SW480 (cell line): ENCODE measurements at regions not wholly inside any gene's neighbourhood (a gene's known extent, or its start where the extent isn't known, plus 50 kb on each side); places are given as distances from the start of the nearest gene placed in this dataset.

Source experiments
- DNase-seq: peaks from one replicate; pipeline ENCODE4 v3.0.0-alpha.2; 2016; ENCODE audit warnings: low spot score

GRCh38 chr2:15045054-15045453 lies 412.5 kb downstream of the LRATD1 start:
- no peak for DNase-seq

DNA sequence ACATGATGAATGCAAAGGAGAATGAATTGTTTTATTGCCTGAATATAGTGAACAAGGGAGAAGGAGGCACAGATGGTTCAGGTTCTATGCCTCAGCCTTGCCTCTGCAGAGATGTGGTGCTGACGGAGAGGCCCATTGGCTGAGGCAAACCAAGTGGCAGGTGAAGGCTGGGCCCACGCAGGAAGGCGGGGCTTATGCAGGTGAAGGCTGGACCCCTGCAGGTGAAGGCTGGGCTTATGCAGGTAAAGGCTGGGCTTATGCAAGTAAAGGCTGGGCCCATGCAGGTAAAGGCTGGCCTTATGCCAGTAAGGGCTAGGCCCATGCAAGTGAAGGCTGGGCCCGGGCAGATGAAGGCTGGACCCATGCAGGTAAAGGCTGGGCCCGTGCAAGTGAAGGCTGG lies 414.7 kb downstream of the LRATD1 start:
- no peak for DNase-seq

- DNase-seq: no peak
Measured at GRCh38 chr2:15048000-15048399, 415.5 kb downstream of the LRATD1 start.

- no peak for DNase-seq
Measured at GRCh38 chr2:15049096-15049993, 416.8 kb downstream of the LRATD1 start.

DNA sequence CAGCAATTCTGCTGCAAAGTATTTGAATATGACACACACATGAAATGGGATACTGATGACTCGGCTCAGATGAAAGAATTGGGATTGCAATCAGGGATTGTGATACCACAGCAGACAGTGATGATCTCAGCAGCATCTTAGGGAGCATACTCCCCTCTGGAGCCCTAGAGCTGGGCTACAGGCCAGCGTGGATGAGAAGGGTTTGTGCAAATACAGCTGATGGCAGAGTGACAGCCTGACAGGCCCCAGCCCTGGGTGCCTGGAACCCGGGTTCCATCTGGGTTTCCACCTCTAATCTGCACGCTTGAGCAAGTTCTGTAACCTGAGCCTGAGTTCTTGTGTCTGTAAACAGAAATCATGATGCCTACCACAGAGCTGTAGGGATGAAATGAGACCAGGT lies 418.0 kb downstream of the LRATD1 start:
- peak; percentile 12 for DNase-seq

DNA sequence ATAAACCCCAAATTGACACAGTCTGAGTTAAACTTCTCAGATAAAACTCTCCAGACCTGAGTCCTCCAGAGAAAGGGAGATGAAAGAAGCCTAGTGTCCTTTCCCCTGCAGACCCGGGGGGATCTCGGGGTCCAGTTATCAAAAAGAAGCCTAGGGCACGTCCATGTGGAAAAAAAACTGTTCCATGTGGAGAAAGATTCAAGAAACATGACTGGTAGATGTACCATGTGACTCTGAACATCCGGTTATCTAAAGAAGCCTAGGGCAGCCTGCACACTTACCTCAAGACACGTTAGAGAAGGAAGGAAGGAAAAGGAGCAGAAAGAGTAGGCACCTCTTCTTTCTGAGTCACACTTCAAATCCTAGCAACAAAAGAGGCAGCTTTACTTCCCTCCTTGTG lies 421.0 kb downstream of the LRATD1 start:
- DNase-seq: no peak

GRCh38 chr2:15058015-15058720 lies 425.7 kb downstream of the LRATD1 start:
- no peak for DNase-seq

DNA sequence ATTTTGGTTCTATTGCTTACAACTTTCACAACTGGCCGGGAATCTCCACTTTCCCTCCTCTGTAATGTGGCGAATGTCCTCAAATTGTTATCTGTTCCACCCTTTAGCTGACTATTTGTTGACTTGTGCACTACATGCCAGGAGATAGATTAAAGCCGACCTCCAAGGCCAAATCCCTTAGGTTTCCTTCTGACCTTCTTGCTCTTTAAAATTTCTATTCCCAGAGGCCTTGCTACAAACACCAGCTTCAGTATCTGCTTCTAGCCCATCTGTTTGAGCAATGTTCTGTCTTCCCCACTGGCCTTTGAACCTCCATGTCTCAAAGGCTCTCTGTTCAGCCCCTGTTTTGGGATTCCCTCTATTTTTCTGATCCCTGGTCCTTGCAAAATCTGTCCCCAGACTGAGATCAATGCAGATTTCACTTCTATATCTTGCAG lies 426.2 kb downstream of the LRATD1 start:
- DNase-seq: no peak

- no peak for DNase-seq
Measured at GRCh38 chr2:15059870-15060512, 427.5 kb downstream of the LRATD1 start.

GRCh38 chr2:15061268-15061667 lies 428.8 kb downstream of the LRATD1 start:
- no peak for DNase-seq

GRCh38 chr2:15066138-15066537 lies 433.6 kb downstream of the LRATD1 start:
- no peak for DNase-seq

DNA sequence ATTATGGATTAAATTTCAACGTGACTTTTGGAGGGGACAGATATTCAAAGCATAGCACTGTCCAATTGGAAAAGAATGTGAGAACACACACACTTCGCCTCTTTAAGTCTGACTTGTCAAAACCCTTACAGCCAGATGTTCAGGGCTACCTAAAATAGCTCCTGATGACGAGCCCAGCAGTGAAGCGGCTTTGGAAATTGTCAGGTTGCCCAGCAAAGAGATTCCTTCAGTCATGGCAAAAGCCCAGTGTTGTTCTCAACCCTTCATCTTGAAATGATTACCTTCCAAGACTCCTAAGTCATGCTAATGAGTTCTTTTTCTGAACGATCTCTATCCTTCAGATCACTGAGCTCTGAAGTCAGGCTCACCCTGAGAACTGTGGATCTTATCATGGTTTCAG lies 436.6 kb downstream of the LRATD1 start:
- no peak for DNase-seq

GRCh38 chr2:15072836-15073235 lies 440.3 kb downstream of the LRATD1 start:
- DNase-seq: no peak

DNA sequence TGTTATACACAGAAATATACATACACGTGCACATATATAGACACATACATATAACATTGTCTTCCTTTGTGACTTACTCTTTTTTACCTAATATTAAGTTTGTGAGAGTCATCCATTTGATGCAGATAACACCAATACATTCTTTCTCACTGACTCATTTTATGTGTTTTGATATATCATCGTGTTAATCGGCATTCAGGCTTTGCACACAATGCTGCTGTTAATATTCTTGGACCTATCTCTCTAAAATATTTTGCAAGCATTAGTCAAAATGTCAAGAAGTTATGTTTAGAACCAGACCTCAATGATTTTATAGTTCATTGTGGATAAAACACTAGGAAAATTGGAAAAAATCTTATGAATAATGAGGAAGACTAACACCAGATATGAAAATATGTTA lies 441.1 kb downstream of the LRATD1 start:
- no peak for DNase-seq

- DNase-seq: no peak
Measured at GRCh38 chr2:15074319-15074718, 441.8 kb downstream of the LRATD1 start.

DNA sequence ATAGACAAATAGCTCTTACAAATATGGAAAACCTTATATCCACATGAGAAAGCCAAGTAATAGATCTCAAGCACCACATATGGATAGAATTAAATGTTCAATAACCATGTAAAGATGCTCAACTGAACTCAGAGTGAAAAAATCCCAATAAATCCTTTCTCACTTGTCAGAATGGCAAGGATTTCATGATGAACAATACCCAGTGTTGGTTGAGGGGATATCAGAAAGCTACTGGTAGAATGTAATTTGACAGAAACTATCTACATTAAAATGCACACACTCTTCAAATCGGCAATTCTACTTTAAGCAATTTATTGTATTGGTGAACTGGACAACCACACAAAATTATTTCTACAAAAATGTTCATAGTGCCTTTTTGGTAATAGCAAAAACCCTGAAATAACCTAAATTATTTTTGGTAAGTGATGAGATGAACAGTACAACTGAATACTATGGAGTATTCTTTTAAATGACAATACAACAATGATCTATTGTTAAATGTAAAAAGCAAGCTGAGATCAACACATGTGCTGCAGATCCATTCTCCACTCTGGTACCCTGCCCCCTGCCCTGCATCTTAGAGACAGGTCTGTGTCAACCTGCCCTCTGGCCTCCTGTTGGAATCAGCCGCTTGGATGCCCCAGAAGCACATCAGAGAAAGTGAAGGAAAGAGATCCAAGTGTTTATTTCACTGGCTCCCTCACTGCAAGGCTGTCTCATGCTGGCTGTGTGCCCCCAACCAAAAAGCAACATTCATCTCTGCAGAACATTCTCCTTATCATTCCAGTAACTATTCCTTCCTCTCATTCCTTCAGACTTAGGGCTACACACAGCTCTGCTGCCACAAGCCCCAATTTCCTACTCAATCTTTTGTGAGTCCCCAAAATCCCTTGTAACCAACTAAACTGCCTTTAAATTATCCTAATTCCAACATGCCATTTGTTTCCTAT lies 442.5 kb downstream of the LRATD1 start:
- no peak for DNase-seq

DNA sequence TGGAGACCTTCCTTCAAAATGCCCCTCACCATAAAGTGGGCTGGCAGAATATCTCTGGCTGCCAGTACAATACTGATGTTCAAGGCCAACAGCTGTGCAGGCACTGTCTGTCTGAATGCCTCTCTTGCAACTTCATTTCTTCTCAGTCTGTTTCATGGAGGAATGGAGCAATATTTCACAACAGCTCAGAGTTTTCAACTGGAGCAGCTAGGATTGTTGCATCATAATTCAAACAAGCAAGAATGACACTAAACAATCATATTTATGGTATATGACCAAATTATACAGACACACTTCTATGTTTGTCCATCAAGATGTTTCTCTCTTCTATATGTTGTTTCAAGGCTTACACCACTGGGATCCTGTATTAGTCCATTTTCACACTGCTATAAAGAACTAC lies 444.2 kb downstream of the LRATD1 start:
- DNase-seq: no peak

- no peak for DNase-seq
Measured at GRCh38 chr2:15081356-15081755, 448.8 kb downstream of the LRATD1 start.

DNA sequence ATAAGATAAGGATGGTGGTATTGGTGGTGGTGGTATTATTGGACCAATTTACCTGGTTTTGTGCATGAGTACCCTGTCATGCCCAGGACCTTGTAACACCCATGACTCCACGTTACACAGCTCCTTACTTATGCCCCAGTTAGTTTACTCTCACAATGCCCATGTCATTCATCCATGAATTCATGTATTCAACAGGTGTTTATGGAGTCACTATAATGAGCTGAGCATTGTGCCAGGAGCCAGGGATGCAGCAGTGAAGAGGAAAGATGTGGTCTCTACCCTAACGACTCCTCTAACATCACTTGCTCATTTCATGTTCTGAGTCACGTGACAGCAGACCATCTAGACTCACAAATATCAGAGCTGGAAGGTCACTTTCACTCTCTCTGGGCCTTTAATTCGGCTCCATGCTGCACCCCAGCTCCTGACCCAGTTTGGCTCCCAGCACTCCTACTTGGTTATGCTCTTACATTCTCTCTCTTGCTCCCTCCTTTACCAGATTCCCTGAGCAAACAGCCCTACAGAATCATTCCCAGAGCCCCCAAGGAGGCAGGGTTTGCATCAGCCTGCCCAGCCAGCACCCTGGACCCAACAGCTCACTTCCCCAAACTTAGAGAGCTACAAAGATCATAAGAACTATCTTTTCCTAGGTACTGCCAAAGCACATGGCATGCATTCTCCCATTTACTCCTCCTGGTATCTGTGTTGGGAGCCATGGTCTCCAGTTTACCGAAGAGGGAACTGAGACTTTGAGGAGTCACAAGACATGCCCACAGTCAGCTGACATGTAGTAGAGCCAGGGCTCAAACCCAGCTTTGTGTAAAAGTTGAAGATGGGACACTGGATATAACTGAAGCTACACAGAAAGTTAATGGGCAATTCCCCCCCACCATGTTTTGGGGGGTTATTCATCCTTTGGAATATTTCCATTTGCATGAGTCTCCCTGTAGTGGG lies 449.9 kb downstream of the LRATD1 start:
- DNase-seq: no peak

DNA sequence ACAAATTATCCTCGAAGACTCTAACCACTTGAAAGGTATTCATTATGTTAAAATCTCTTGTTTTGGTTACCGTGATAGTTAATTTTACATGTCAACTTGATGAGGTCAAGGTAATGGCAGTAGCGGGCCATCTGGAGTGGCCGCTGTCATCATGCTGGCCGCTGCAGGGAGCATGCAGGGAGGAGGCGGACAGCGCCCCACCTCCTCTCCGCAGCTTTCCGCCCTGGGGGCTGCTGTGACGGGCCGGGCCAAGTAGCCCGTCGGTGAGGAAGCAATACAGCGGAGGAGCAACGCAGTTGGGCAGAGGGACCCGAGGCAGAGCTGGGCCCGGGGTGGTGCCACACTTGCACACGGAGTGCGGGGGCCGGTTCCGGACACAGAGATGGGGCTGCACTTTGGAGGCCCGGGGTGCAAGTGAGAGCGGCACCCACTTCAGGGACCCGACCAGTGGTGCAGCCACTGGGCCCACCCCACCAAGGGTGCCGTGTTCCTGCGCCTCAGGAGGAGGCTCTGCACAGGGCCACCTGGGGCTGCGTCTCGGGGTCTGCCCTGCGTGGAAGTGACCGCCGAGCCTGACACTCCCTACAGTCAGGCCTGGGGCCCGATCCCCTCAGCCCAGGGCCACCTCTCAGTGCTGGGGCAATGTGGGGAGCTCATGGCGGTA lies 452.4 kb downstream of the LRATD1 start:
- no peak for DNase-seq
